Stomach (tissue), 8 donors: ENCODE measurements at regions not wholly inside any gene's neighbourhood (a gene's known extent, or its start where the extent isn't known, plus 50 kb on each side); places are given as distances from the start of the nearest gene placed in this dataset.

ENCODE experiments used
- DNase-seq, 2 donors: peaks; one replicate each; pipeline versions ENCODE4 v3.0.0 to v3.0.0-alpha.2; 2013 to 2019
- H3K27ac ChIP-seq, 5 donors: fragments of 200-600 bp in 4 of 5; sonication (generic) in 4 of 5; one replicate each; pipeline ENCODE4 v1.5.1; 2013 to 2019; ENCODE audit warnings: mild to moderate bottlenecking in 1 of 5, moderate library complexity in 1 of 5
- H3K27me3 ChIP-seq, 3 donors: fragments of 200-600 bp; sonication (generic); one replicate each; pipeline ENCODE4 v1.5.1; 2017 to 2019; ENCODE audit warnings: mixed run types in 1 of 3
- H3K36me3 ChIP-seq, 4 donors: fragments of 200-600 bp; sonication (generic); 1 replicate in 3 of 4; 2 replicates in 1 of 4; pipeline ENCODE4 v1.5.1; 2016 to 2019
- H3K4me1 ChIP-seq, 4 donors: fragments of 200-600 bp; sonication (generic); one replicate each; pipeline ENCODE4 v1.5.1; 2016 to 2019
- H3K4me3 ChIP-seq, 4 donors: fragments of 200-600 bp; sonication (generic) in 3 of 4; one replicate each; pipeline ENCODE4 v1.5.1; 2016 to 2019; ENCODE audit warnings: mild to moderate bottlenecking in 1 of 4
- H3K9me3 ChIP-seq, 4 donors: fragments of 200-600 bp; sonication (generic); one replicate each; pipeline ENCODE4 v1.5.1; 2016 to 2019
- EP300 ChIP-seq: sonication (generic); formaldehyde crosslinking; IDR thresholded peaks from one replicate; pipeline ENCODE4 v1.6.1; 2017; ENCODE audit warnings: antibody characterized with exemption
- POLR2A ChIP-seq, 4 donors: fragments of 450-650 bp; IDR thresholded peaks; one replicate each; pipeline ENCODE4 v1.6.1; 2016; ENCODE audit warnings: antibody characterized with exemption in 4 of 4, control low read depth in 2 of 4, mild to moderate bottlenecking in 1 of 4, moderate library complexity in 1 of 4
- POLR2AphosphoS5 ChIP-seq, 3 donors: sonication (generic); formaldehyde crosslinking; IDR thresholded peaks; one replicate each; pipeline ENCODE4 v1.6.1; 2016; ENCODE audit warnings: antibody characterized with exemption in 3 of 3
- WGBS, 5 donors: extraction: QIAGEN DNeasy Blood & Tissue Kit in 3 of 5; methylation state at CpG; one replicate each; pipeline versions ENCODE4 v1.1.5 to v1.1.7; 2013 to 2018; 5-methylcytosine and 5-hydroxymethylcytosine counted together
- intact Hi-C: fragments of 100-400 bp; cut with DNase I; formaldehyde crosslinking; loops from one replicate; pipeline ENCODE4 v1.15.1; 2023; ENCODE audit warnings: low total_unique reads
- TF ChIP-seq, protein P1 (sequence below), 7 experiments: fragments of 450-650 bp in 4 of 7; fragments of 200-600 bp in 3 of 7; sonication (generic) in 3 of 7; IDR thresholded peaks; one replicate each; pipeline ENCODE4 v1.5.1; 2016 to 2019; ENCODE audit warnings: antibody characterized with exemption in 7 of 7, control low read depth in 2 of 7, mild to moderate bottlenecking in 1 of 7
- donor health status: healthy with polysubstance abuse.
- donor health status: Bipolar disorder and iron deficiency.
- donor health status: healthy.

DNA sequence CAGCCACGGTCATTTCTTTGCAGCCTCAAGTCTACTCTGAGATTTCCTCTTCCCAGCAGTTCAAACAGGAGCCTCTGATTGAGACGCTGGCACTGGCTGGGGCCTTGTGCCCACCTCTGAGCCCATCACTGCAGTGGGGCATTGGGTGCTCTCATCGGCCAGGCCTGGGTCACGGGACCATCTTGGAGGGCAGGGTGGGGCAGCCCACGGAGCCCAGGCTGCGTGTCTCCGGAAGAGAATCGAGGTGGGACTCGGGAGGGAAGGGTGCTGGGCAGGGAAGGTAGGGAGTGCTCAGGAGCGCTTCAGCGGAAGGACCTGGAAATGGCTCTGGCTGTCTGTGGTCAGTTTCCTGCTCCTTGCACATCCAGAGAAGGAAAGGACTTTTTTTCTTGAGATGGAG is 82.4 kb downstream of the RTP5 start:
- intact Hi-C loops, result no loop called here
- H3K27me3 ChIP-seq, result peaks cover 0 to 32% (median 0%) of the 10 kb centered on the region in 3 donors
- H3K4me3 ChIP-seq, result no peak overlapping the region
- no peak for DNase-seq
- no peaks in the 10 kb centered on the region for H3K9me3 ChIP-seq
- 85 to 90% (median 88%) methylated on average over 11 of the region's 11 CpGs for WGBS, 5 donors
- TF ChIP-seq POLR2A (IDR thresholded peaks at IDR 0.05), result no peak
- TF ChIP-seq, protein P1, sequence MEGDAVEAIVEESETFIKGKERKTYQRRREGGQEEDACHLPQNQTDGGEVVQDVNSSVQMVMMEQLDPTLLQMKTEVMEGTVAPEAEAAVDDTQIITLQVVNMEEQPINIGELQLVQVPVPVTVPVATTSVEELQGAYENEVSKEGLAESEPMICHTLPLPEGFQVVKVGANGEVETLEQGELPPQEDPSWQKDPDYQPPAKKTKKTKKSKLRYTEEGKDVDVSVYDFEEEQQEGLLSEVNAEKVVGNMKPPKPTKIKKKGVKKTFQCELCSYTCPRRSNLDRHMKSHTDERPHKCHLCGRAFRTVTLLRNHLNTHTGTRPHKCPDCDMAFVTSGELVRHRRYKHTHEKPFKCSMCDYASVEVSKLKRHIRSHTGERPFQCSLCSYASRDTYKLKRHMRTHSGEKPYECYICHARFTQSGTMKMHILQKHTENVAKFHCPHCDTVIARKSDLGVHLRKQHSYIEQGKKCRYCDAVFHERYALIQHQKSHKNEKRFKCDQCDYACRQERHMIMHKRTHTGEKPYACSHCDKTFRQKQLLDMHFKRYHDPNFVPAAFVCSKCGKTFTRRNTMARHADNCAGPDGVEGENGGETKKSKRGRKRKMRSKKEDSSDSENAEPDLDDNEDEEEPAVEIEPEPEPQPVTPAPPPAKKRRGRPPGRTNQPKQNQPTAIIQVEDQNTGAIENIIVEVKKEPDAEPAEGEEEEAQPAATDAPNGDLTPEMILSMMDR (IDR thresholded peaks at IDR 0.05), result no peak
- TF ChIP-seq POLR2AphosphoS5 (IDR thresholded peaks at IDR 0.05), result no peak
- TF ChIP-seq EP300, result no peak
- H3K36me3 ChIP-seq, result no peaks in the 10 kb centered on the region
- H3K4me1 ChIP-seq, result peaks cover 4 to 11% (median 10%) of the 10 kb centered on the region in 4 donors
- no peak overlapping the region for H3K27ac ChIP-seq

DNA sequence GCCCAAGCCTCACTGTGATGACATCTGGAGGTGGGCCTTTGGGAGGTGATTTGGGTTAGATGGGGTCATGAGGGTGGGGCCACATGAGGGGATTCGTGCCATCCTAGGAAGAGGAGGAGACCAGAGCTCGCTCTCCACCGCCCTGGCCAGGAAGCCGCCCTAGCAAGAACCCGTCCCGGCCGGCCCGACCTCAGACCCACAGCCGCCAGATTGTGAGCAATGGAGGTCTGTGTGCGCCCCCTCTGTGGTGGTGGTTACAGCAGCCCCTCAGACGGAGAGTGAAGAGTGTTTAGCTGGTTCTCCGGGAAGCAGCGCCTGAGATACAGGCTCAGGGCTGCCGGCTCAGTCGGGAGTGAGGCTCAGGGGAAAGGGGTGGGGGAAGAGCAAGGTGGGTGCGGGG is 83.3 kb downstream of the RTP5 start:
- 84 to 93% (median 89%) methylated on average over 15 to 16 of the region's 16 CpGs for WGBS, 5 donors
- H3K36me3 ChIP-seq, result no peaks in the 10 kb centered on the region
- intact Hi-C loops, result no loop called here

DNA sequence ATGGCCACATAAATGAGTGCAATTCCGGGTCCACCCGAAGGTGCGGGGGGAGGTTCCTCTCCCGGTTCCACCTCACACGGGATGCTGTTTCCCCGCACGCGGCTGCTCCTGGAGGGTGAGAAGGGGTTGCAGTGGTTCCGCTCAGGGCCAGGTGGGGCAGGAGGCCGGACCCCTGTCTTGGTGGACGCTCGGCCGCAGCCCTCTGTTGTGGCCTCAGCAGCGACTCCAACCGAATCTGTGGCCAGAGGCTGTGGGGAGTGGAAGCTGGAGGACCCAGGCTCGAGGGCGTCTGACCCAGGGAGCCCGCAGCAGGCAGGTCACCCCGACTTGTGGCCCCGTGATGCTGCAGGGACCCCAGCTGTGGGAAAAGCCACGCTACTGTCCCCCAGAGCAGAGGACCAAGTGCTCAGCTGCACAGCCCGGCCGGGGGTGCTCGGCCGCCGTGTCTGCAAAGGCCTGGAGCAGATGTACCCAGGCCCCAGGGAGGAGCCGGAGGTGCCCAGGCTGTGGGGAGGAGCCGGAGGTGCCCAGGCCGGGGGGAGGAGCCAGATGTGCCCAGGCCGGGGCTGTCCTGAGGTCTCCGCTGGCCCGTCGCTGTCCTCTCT is 83.9 kb downstream of the RTP5 start:
- Histone ChIP-seq H3K27ac (no peak overlapping the region), H3K27me3 (peaks cover 0 to 21% (median 0%) of the 10 kb centered on the region in 3 donors), H3K4me1 (peaks cover 4 to 11% (median 10%) of the 10 kb centered on the region in 4 donors), H3K4me3 (no peak overlapping the region), H3K36me3 (no peaks in the 10 kb centered on the region), H3K9me3 (no peaks in the 10 kb centered on the region)
- intact Hi-C loops, result no loop called here
- 91 to 93% (median 92%) methylated on average over 24 to 33 of the region's 33 CpGs for WGBS, 5 donors
- TF ChIP-seq POLR2A (IDR thresholded peaks at IDR 0.05), result no peak
- TF ChIP-seq, protein P1 (IDR thresholded peaks at IDR 0.05), result no peak
- no peak for TF ChIP-seq POLR2AphosphoS5 (IDR thresholded peaks at IDR 0.05)
- TF ChIP-seq EP300, result no peak
- no peak for DNase-seq

More for the DNA sequence above, 83.3 kb downstream of the RTP5 start:
- Histone ChIP-seq H3K27ac (no peak overlapping the region), H3K4me3 (no peak overlapping the region), H3K4me1 (peaks cover 4 to 11% (median 10%) of the 10 kb centered on the region in 4 donors), H3K27me3 (peaks cover 0 to 23% (median 0%) of the 10 kb centered on the region in 3 donors), H3K9me3 (no peaks in the 10 kb centered on the region)
- TF ChIP-seq POLR2A (IDR thresholded peaks at IDR 0.05) (no peak), EP300 (no peak), POLR2AphosphoS5 (IDR thresholded peaks at IDR 0.05) (no peak)
- TF ChIP-seq, protein P1 (IDR thresholded peaks at IDR 0.05), result no peak
- no peak for DNase-seq

DNA sequence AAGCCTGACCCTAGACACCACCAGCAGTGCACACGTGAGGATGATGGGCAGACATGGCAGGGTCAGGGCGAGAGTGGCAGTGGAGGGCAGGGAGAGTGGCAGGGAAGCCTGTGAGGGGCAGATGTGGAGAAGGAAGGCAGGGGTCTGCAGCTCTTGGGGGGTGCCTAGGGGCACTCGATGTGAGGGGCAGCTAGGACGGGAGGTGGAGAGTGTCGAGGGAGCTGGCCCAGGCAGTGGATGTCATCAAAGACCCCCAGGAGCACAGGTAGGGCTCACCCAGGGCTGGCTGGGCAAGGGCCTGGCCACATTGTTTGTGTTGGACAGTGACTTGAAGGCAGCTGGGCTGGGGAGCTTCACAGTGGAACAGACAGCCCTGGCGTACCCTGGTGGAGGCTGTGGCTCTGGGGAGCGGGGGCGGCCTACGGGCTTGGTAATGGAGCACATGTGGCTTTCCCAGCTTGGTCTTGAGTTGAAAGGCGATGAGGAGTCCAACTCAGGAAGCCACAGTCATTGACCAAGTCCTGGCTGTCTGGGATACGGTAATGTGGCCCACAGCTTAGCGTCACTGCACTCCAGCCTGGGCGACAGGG is 87.1 kb downstream of the RTP5 start:
- TF ChIP-seq EP300 (no peak), POLR2AphosphoS5 (IDR thresholded peaks at IDR 0.05) (no peak), POLR2A (IDR thresholded peaks at IDR 0.05) (no peak)
- TF ChIP-seq, protein P1 (IDR thresholded peaks at IDR 0.05), result no peak
- 89 to 97% (median 92%) methylated on average over 12 to 13 of the region's 13 CpGs for WGBS, 5 donors
- H3K27me3 ChIP-seq, result no peaks in the 10 kb centered on the region
- no peak for DNase-seq
- no peak overlapping the region for H3K27ac ChIP-seq
- no peaks in the 10 kb centered on the region for H3K36me3 ChIP-seq
- no peaks in the 10 kb centered on the region for H3K9me3 ChIP-seq
- no peaks in the 10 kb centered on the region for H3K4me1 ChIP-seq
- H3K4me3 ChIP-seq, result no peak overlapping the region
- intact Hi-C loops, result no loop called here
